ENCODE measurements at regions not wholly inside any gene's neighbourhood (a gene's known extent, or its start where the extent isn't known, plus 50 kb on each side); places are given as distances from the start of the nearest gene placed in this dataset.

- TF ChIP-seq CTCF (IDR thresholded peaks at IDR 0.05; ENCODE audit: extremely low read depth in 1 of 2, insufficient read depth in 1 of 2, low read depth in 1 of 2, low read length in 2 of 2) (no peak), POLR2A (IDR thresholded peaks at IDR 0.05; ENCODE audit: low read depth, low read length) (no peak), EZH2 (IDR thresholded peaks at IDR 0.05; ENCODE audit: borderline replicate concordance, low read depth, low read length, severe bottlenecking) (no peak), POLR2AphosphoS5 (IDR thresholded peaks at IDR 0.05; ENCODE audit: insufficient read depth, low read depth, low read length) (no peak), FOS (IDR thresholded peaks at IDR 0.05; ENCODE audit: borderline replicate concordance, insufficient read depth, low read length) (no peak), MYC (IDR thresholded peaks at IDR 0.05; ENCODE audit: low read depth, low read length) (no peak), JUN (IDR thresholded peaks at IDR 0.05; ENCODE audit: borderline replicate concordance, insufficient read depth, insufficient read length, low read depth) (no peak), GATA2 (IDR thresholded peaks at IDR 0.05; ENCODE audit: insufficient read depth, insufficient read length, low read depth, low read length) (no peak)
Measured at GRCh38 chr19:28358633-28359032, 854.3 kb downstream of the UQCRFS1 start.

All from endothelial cell of umbilical vein (primary cell).